ENCODE measurements at regions not wholly inside any gene's neighbourhood (a gene's known extent, or its start where the extent isn't known, plus 50 kb on each side); places are given as distances from the start of the nearest gene placed in this dataset.

GRCh38 chr12:71036526-71036925, 116.0 kb upstream of the PTPRR start:
- Histone ChIP-seq H3K9me3 (no peaks in the 10 kb centered on the region), H3K27me3 (no peaks in the 10 kb centered on the region), H3K4me1 (peaks cover 0 to under 1% (median 0%) of the 10 kb centered on the region in 4 donors), H3K36me3 (no peaks in the 10 kb centered on the region), H3K4me3 (no peak overlapping the region), H3K27ac (no peak overlapping the region)
- intact Hi-C loops (cut with DNase I; ENCODE audit: low total_unique reads), result no loop called here
- TF ChIP-seq POLR2AphosphoS5 (IDR thresholded peaks at IDR 0.05) (no peak), POLR2A (IDR thresholded peaks at IDR 0.05) (no peak), EP300 (IDR thresholded peaks at IDR 0.05; ENCODE audit: low read depth) (no peak), CTCF (IDR thresholded peaks at IDR 0.05) (no peak)
- 38 to 88% methylated on average over 1 of the region's 1 CpG for WGBS, 2 donors (ENCODE audit: low coverage in 1 of 2)
- DNase-seq, result no peak
- in situ Hi-C loops (cut with MboI; ENCODE audit: low pct_ligation_motif_present in 1 of 4, low pct_unique_long_range_greater_than_20kb in 1 of 4, low sequenced_read_pairs in 3 of 4), result no loop called here

- no peak for DNase-seq
- WGBS, 2 donors (ENCODE audit: low coverage in 1 of 2), result 85 to 94% methylated on average over 3 to 4 of the region's 4 CpGs
- TF ChIP-seq CTCF (IDR thresholded peaks at IDR 0.05), result no peak
- TF ChIP-seq EP300 (IDR thresholded peaks at IDR 0.05; ENCODE audit: low read depth), result no peak
- no peak for TF ChIP-seq POLR2A (IDR thresholded peaks at IDR 0.05)
- TF ChIP-seq POLR2AphosphoS5 (IDR thresholded peaks at IDR 0.05), result no peak
- Histone ChIP-seq H3K27ac (no peak overlapping the region), H3K4me1 (no peaks in the 10 kb centered on the region), H3K27me3 (no peaks in the 10 kb centered on the region), H3K36me3 (no peaks in the 10 kb centered on the region), H3K4me3 (no peak overlapping the region), H3K9me3 (no peaks in the 10 kb centered on the region)
- intact Hi-C loops (cut with DNase I; ENCODE audit: low total_unique reads), result no loop called here
- in situ Hi-C loops (cut with MboI; ENCODE audit: low pct_ligation_motif_present in 1 of 4, low pct_unique_long_range_greater_than_20kb in 1 of 4, low sequenced_read_pairs in 3 of 4), result no loop called here
These were observed 112.4 kb upstream of the PTPRR start for GRCh38 chr12:71032933-71033332.

GRCh38 chr12:71029302-71029701, 108.8 kb upstream of the PTPRR start:
- no peak for DNase-seq
- Histone ChIP-seq H3K36me3 (no peaks in the 10 kb centered on the region), H3K4me3 (no peak overlapping the region), H3K27ac (no peak overlapping the region), H3K4me1 (no peaks in the 10 kb centered on the region), H3K27me3 (no peaks in the 10 kb centered on the region), H3K9me3 (no peaks in the 10 kb centered on the region)
- WGBS, 2 donors (ENCODE audit: low coverage in 1 of 2), result 50 to 72% methylated on average over 3 of the region's 3 CpGs
- TF ChIP-seq CTCF (IDR thresholded peaks at IDR 0.05) (no peak), EP300 (IDR thresholded peaks at IDR 0.05; ENCODE audit: low read depth) (no peak), POLR2AphosphoS5 (IDR thresholded peaks at IDR 0.05) (no peak), POLR2A (IDR thresholded peaks at IDR 0.05) (no peak)
- in situ Hi-C loops (cut with MboI; ENCODE audit: low pct_ligation_motif_present in 1 of 4, low pct_unique_long_range_greater_than_20kb in 1 of 4, low sequenced_read_pairs in 3 of 4), result no loop called here
- intact Hi-C loops (cut with DNase I; ENCODE audit: low total_unique reads), result no loop called here

GRCh38 chr12:71027856-71028255, 107.3 kb upstream of the PTPRR start:
- in situ Hi-C loops (cut with MboI; ENCODE audit: low pct_ligation_motif_present in 1 of 4, low pct_unique_long_range_greater_than_20kb in 1 of 4, low sequenced_read_pairs in 3 of 4) (no loop called here), intact Hi-C loops (cut with DNase I; ENCODE audit: low total_unique reads) (no loop called here)

More at GRCh38 chr12:71027856-71028255, 107.3 kb upstream of the PTPRR start:
- H3K27me3 ChIP-seq, result no peaks in the 10 kb centered on the region
- WGBS, 2 donors (ENCODE audit: low coverage in 1 of 2), result 62 to 74% methylated on average over 3 to 7 of the region's 7 CpGs
- no peaks in the 10 kb centered on the region for H3K4me1 ChIP-seq
- H3K36me3 ChIP-seq, result no peaks in the 10 kb centered on the region
- no peak overlapping the region for H3K27ac ChIP-seq
- DNase-seq, result no peak
- no peaks in the 10 kb centered on the region for H3K9me3 ChIP-seq
- no peak overlapping the region for H3K4me3 ChIP-seq
- TF ChIP-seq POLR2AphosphoS5 (IDR thresholded peaks at IDR 0.05) (no peak), CTCF (IDR thresholded peaks at IDR 0.05) (no peak), POLR2A (IDR thresholded peaks at IDR 0.05) (no peak), EP300 (IDR thresholded peaks at IDR 0.05; ENCODE audit: low read depth) (no peak)
